MM.1S (cell line): ENCODE measurements at regions not wholly inside any gene's neighbourhood (a gene's known extent, or its start where the extent isn't known, plus 50 kb on each side); places are given as distances from the start of the nearest gene placed in this dataset.

Source experiments
- DNase-seq: peaks from one replicate; pipeline ENCODE4 v3.0.0-alpha.2; 2015
- H2AFZ ChIP-seq: fragments of 300-600 bp; sonication (generic); 2 replicates; pipeline ENCODE4 v1.6.0; 2016; ENCODE audit warnings: antibody characterized with exemption, low read length
- H3F3A ChIP-seq: fragments of 300-600 bp; sonication (generic); 2 replicates; pipeline ENCODE4 v1.6.1; 2016; ENCODE audit warnings: mild to moderate bottlenecking, antibody characterized with exemption, low read length, moderate library complexity, mixed read lengths; ENCODE audit not compliant: insufficient read depth
- H3K27ac ChIP-seq: fragments of 300-600 bp; sonication (generic); 2 replicates; pipeline ENCODE4 v1.5.1; 2016; ENCODE audit warnings: mild to moderate bottlenecking, low read length
- H3K27me3 ChIP-seq: fragments of 300-600 bp; sonication (generic); replicated peaks from 2 replicates; pipeline ENCODE4 v1.6.0; 2016; ENCODE audit warnings: low read length; ENCODE audit not compliant: insufficient read depth
- H3K36me3 ChIP-seq: fragments of 300-600 bp; sonication (generic); replicated peaks from 2 replicates; pipeline ENCODE4 v1.6.1; 2016; ENCODE audit warnings: mild to moderate bottlenecking, low read length, mixed read lengths; ENCODE audit not compliant: insufficient read depth
- H3K4me1 ChIP-seq: fragments of 300-600 bp; sonication (generic); 2 replicates; pipeline ENCODE4 v1.6.1; 2016; ENCODE audit warnings: low read length, mixed read lengths
- H3K4me2 ChIP-seq: fragments of 300-600 bp; sonication (generic); 2 replicates; pipeline ENCODE4 v1.6.0; 2016; ENCODE audit warnings: low read depth, low read length
- H3K4me3 ChIP-seq: fragments of 300-600 bp; sonication (generic); 2 replicates; pipeline ENCODE4 v1.5.1; 2016; ENCODE audit warnings: low read length, mixed read lengths
- H3K79me2 ChIP-seq: fragments of 300-600 bp; sonication (generic); 2 replicates; pipeline ENCODE4 v1.6.1; 2016; ENCODE audit warnings: mixed run types, low read length, mixed read lengths
- H3K9ac ChIP-seq: fragments of 300-600 bp; sonication (generic); 2 replicates; pipeline ENCODE4 v1.6.1; 2016; ENCODE audit warnings: low read length, mixed read lengths
- H3K9me2 ChIP-seq: fragments of 300-600 bp; sonication (generic); replicated peaks from 2 replicates; pipeline ENCODE4 v1.6.1; 2016; ENCODE audit warnings: mild to moderate bottlenecking, low read length, mixed read lengths; ENCODE audit not compliant: insufficient read depth
- H3K9me3 ChIP-seq: fragments of 300-600 bp; sonication (generic); replicated peaks from 2 replicates; pipeline ENCODE4 v1.6.1; 2016; ENCODE audit warnings: mild to moderate bottlenecking, low read length, mixed read lengths; ENCODE audit not compliant: insufficient read depth
- H4K20me1 ChIP-seq: fragments of 300-600 bp; sonication (generic); 2 replicates; pipeline ENCODE4 v1.6.1; 2016; ENCODE audit warnings: mild to moderate bottlenecking, low read length, moderate library complexity, mixed read lengths; ENCODE audit not compliant: insufficient read depth
- CTCF ChIP-seq: fragments of 300-600 bp; sonication (generic); IDR thresholded peaks from 2 replicates; pipeline ENCODE4 v1.5.1; 2016; ENCODE audit warnings: antibody characterized with exemption, low read length, mixed read lengths
- EZH2 ChIP-seq: fragments of 300-600 bp; sonication (generic); optimal IDR thresholded peaks from 2 replicates; pipeline ENCODE3; 2017; ENCODE audit warnings: low read depth, mild to moderate bottlenecking, antibody characterized with exemption, low read length, mixed read lengths
- EZH2phosphoT487 ChIP-seq: fragments of 300-600 bp; sonication (generic); IDR thresholded peaks from 2 replicates; pipeline ENCODE4 v1.6.1; 2018; ENCODE audit warnings: antibody characterized with exemption, low read length

- H3K9ac ChIP-seq = no peak overlapping the region
- no peak overlapping the region for H3K4me3 ChIP-seq
- no peaks in the 10 kb centered on the region for H4K20me1 ChIP-seq
- H2AFZ ChIP-seq = no peak overlapping the region
- H3K9me3 ChIP-seq = no peaks in the 10 kb centered on the region
- H3K79me2 ChIP-seq = no peaks in the 10 kb centered on the region
- H3K4me2 ChIP-seq = no peak overlapping the region
- no peak for DNase-seq
- no peak for TF ChIP-seq CTCF
- TF ChIP-seq EZH2 = no peak
- TF ChIP-seq EZH2phosphoT487 = no peak
- no peaks in the 10 kb centered on the region for H3F3A ChIP-seq
- no peaks in the 10 kb centered on the region for H3K4me1 ChIP-seq
- H3K27me3 ChIP-seq = no peaks in the 10 kb centered on the region
- H3K27ac ChIP-seq = no peak overlapping the region
- H3K9me2 ChIP-seq = no peaks in the 10 kb centered on the region
- no peaks in the 10 kb centered on the region for H3K36me3 ChIP-seq
These were observed 1248.8 kb upstream of the SLC10A2 start for GRCh38 chr13:104314926-104315535.

- H3K36me3 ChIP-seq = no peaks in the 10 kb centered on the region
- no peaks in the 10 kb centered on the region for H3F3A ChIP-seq
- H3K79me2 ChIP-seq = no peaks in the 10 kb centered on the region
- H3K27me3 ChIP-seq = no peaks in the 10 kb centered on the region
- TF ChIP-seq CTCF (no peak), EZH2 (no peak), EZH2phosphoT487 (no peak)
- DNase-seq = no peak
- H4K20me1 ChIP-seq = no peaks in the 10 kb centered on the region
- no peaks in the 10 kb centered on the region for H3K4me1 ChIP-seq
- H3K9me3 ChIP-seq = no peaks in the 10 kb centered on the region
- H3K27ac ChIP-seq = no peak overlapping the region
- H2AFZ ChIP-seq = no peak overlapping the region
- no peak overlapping the region for H3K4me2 ChIP-seq
- H3K4me3 ChIP-seq = no peak overlapping the region
- H3K9me2 ChIP-seq = no peaks in the 10 kb centered on the region
- no peak overlapping the region for H3K9ac ChIP-seq
These were observed 1248.1 kb upstream of the SLC10A2 start for GRCh38 chr13:104314321-104314720.

- Histone ChIP-seq H4K20me1 (no peaks in the 10 kb centered on the region), H3K79me2 (no peaks in the 10 kb centered on the region), H3K9ac (no peak overlapping the region), H3K9me3 (no peaks in the 10 kb centered on the region), H2AFZ (no peak overlapping the region), H3K36me3 (no peaks in the 10 kb centered on the region), H3K4me1 (no peaks in the 10 kb centered on the region), H3F3A (no peaks in the 10 kb centered on the region), H3K27me3 (no peaks in the 10 kb centered on the region), H3K27ac (no peak overlapping the region), H3K4me2 (no peak overlapping the region), H3K9me2 (no peaks in the 10 kb centered on the region), H3K4me3 (no peak overlapping the region)
- no peak for TF ChIP-seq EZH2
- no peak for TF ChIP-seq CTCF
- no peak for TF ChIP-seq EZH2phosphoT487
- DNase-seq = no peak
These were observed 1244.6 kb upstream of the SLC10A2 start for GRCh38 chr13:104310861-104311260.
